Epithelial cell of proximal tubule (primary cell): ENCODE measurements at regions not wholly inside any gene's neighbourhood (a gene's known extent, or its start where the extent isn't known, plus 50 kb on each side); places are given as distances from the start of the nearest gene placed in this dataset.

Experiments
- DNase-seq: peaks from one replicate; pipeline ENCODE4 v3.0.0-alpha.2; 2011; ENCODE audit warnings: low read depth
- H3K4me3 ChIP-seq: 2 replicates; pipeline ENCODE4 v1.5.1; 2011; ENCODE audit warnings: low read depth, mild to moderate bottlenecking, low read length
- CTCF ChIP-seq: conservative IDR thresholded peaks from 2 replicates; pipeline ENCODE4 v1.5.1; 2012; ENCODE audit warnings: low read depth, mild to moderate bottlenecking, low read length

DNA sequence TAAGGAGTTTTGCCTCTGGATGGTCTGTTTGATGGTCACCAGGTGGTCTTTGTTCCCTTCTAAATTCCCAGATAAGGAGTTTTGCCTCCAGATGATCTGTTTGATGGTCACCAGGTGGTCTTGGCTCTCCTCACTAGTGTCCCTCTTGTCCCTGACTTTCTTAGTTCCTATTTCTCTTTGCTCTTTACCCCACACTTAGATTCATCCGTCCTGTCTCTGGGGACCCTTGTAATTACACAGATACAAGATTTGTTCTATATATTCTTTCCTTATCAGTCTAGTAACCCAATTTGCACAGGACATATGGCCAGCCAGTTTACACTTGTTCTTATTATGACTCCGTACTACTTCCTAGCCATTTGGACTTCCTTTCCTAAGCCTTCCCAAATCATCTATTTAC is 84.0 kb upstream of the B3GAT2 start:
- no peak overlapping the region for H3K4me3 ChIP-seq

DNA sequence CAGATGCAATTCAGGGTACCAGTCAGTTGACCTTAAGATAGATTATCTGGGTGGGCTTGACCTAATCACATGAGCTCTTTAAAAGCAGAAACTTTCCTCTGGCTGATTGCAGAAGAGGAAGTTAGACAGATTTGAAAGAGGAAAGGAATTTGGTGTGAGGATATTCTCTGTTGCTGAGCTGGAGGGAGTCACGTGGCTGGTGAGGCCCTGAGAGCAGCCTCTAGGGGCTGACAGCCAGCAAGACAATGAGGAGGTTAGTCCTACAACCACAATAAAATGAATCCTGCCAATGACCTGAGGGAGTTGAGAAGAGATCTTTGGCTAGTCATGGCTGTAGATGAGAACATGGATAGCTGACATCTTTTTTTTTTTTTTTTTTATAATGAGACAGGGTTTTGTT is 87.0 kb upstream of the B3GAT2 start:
- H3K4me3 ChIP-seq: no peak overlapping the region
- no peak for DNase-seq

More for the DNA sequence above, 84.0 kb upstream of the B3GAT2 start:
- TF ChIP-seq CTCF: no peak
- no peak for DNase-seq

DNA sequence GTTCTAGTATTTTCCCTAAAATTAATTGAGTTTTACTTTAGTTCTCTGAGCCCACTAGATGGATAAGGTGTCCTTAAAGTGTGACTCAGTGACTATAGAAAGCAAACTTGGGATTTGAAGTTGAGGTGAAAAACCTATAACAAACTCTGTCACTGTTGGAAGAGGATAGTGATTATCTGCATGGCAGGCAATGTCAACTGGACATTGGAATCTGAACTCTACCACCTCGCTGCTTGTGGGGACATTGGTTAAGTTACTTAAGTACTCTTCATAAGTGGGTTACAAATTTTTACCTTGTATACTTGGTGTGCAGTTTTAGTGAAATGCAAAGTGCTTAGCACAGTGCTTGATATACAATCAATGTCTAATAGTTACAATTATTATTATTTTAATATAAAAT is 87.9 kb upstream of the B3GAT2 start:
- no peak for TF ChIP-seq CTCF
- DNase-seq: no peak
- no peak overlapping the region for H3K4me3 ChIP-seq

More for the DNA sequence above, 87.0 kb upstream of the B3GAT2 start:
- TF ChIP-seq CTCF: no peak

DNA sequence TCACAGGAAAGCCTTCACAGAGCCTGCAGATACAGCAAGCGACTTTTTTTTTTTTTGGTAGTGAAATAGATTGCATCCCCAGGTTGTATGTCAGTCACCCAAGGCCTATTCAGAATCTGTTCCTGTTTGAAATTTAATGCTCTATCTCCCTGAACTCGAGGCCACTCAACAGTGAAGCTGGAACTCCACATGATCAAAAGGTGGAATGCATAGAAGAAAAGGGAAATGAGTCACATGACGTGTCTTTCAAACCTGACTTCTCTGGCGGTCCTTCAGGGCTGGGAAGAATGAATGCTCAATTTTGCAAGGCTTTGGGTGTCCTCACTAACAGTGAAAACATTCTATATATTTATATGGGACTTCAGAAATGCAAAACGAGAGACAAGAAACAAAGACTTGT is 88.4 kb upstream of the B3GAT2 start:
- H3K4me3 ChIP-seq: no peak overlapping the region
- DNase-seq: no peak
- TF ChIP-seq CTCF: no peak

DNA sequence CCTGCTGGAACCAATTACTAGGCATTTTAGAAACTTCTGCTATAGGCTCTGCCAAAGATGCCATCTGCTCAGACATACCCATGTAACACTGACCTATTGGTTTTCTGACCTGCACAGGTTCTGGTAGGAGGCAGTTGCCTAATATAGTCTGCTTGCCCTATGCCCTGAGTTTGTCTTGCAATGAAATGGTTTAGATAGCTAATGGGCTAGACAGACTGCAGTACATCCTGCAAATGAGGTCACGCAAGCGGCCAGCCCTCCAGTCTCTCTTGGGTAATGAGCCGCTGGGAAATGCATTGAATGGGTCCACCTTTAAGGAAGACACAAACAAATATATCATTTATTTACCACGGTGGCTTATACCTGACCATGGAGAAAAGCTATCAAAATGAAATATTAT is 90.6 kb upstream of the B3GAT2 start:
- no peak overlapping the region for H3K4me3 ChIP-seq
- TF ChIP-seq CTCF: no peak
- no peak for DNase-seq

DNA sequence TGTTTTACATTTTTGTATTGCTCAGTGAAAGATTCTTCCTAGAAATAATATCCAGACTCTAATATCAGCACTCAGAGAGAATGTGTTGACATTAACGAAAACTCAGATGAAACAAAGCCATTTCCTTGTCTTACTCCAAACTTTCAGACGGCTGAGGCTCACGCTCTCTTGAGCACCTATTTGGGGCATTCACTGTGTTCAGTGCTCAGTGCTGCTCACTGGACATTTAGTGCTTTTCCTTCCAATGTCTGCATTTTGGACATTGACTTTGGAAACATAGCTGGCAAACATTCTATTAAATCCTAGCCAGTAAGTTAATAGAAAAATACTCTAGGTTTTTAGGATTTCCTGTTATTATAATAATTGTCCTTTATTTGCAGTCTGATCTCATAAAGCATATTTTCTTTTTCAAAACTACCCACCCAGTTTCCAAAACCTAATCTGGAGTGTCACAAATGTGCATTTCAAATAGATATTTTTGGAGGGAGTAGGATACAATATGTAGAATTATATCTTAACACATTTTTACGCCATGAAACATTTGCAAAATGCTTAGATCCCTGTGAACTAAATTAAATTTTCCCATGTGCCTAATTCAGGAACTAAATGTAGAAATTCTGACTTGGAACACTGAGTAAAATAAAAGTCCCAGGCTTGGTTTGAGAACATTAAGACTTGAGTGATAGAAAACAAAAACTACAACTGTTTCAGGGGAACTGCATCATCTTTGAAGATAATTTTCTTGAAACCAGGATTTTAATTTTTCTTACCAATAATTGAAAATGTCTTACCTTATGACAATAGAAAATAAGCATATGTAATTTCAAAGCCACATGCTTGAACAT is 91.7 kb upstream of the B3GAT2 start:
- no peak for DNase-seq
- H3K4me3 ChIP-seq: no peak overlapping the region
- TF ChIP-seq CTCF: no peak

DNA sequence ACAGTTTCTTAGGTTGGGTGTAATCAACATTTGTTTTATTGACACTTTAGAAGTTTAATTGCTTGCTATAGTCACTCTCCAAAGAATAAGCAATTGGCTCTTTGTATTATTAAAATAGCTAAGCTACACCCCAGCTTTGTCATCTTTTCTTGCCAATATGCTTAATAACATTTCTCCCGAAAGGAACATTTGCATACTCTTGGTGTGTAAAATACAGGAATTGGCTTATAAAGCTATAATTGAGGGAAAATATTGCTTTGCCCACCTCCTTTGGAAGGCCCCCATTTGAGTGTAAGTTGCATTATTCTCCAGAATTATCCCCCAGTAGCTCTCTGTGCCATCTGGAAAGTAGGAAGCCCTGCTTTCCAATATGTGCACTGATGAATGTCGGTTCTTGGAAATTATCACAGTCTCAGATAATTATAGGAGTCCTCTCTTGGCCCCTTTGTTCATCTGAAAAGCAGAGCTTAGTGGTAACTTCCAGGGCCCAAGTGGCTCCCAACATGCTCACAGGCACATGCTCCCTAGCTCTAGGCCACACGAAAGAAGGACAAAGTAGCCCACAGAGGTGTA is 92.4 kb upstream of the B3GAT2 start:
- no peak for TF ChIP-seq CTCF
- no peak overlapping the region for H3K4me3 ChIP-seq
- no peak for DNase-seq
